Epithelial cell of esophagus (primary cell): ENCODE measurements at regions not wholly inside any gene's neighbourhood (a gene's known extent, or its start where the extent isn't known, plus 50 kb on each side); places are given as distances from the start of the nearest gene placed in this dataset.
A peak's percentile ranks its signal among the peaks of the same experiment; 100 is the strongest.

Experiments
- DNase-seq: peaks from one replicate; pipeline ENCODE4 v3.0.0; 2010; ENCODE audit warnings: low read depth
- H3K4me3 ChIP-seq: 2 replicates; pipeline ENCODE4 v1.5.1; 2011; ENCODE audit warnings: mild to moderate bottlenecking, low read length, control low read depth
- TF ChIP-seq, protein P1 (sequence below): IDR thresholded peaks from 2 replicates; pipeline ENCODE4 v1.5.1; 2011; ENCODE audit warnings: low read depth, mild to moderate bottlenecking, low read length, control low read depth, inconsistent platforms; ENCODE audit not compliant: insufficient read depth; ENCODE audit errors: missing control alignments

DNA sequence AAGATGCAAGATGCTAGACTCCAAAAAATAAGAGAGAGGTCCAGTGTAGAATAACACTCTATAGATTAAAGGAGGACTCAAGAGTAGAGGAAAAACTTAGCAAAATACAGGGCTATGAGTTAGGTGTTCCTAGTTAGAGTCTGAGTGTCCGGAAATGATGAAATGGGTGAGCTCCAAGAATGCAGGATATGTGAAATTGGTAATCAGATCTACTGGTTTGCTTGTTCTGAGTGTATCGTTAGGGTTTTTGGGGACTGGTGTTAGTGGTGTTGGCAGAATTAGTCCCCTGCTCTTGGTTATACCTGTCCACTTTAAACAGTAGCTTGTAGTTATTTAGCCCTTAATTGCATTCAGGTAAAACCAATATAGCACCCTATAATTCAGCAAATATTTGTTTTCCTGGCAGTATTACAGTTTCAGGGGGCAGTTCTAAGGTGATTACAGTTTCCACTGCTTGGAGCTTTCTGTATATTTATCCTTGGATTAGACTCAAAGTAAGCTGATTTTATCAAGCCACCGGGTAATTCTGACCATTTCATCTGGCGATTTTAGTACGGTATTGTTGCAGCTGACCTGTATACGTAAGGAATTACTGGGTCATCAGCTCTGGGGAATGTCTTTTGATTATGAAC is 332.7 kb downstream of the CHRM3 start:
- no peak for DNase-seq
- TF ChIP-seq, protein P1, sequence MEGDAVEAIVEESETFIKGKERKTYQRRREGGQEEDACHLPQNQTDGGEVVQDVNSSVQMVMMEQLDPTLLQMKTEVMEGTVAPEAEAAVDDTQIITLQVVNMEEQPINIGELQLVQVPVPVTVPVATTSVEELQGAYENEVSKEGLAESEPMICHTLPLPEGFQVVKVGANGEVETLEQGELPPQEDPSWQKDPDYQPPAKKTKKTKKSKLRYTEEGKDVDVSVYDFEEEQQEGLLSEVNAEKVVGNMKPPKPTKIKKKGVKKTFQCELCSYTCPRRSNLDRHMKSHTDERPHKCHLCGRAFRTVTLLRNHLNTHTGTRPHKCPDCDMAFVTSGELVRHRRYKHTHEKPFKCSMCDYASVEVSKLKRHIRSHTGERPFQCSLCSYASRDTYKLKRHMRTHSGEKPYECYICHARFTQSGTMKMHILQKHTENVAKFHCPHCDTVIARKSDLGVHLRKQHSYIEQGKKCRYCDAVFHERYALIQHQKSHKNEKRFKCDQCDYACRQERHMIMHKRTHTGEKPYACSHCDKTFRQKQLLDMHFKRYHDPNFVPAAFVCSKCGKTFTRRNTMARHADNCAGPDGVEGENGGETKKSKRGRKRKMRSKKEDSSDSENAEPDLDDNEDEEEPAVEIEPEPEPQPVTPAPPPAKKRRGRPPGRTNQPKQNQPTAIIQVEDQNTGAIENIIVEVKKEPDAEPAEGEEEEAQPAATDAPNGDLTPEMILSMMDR = no peak
- H3K4me3 ChIP-seq = no peak overlapping the region

- no peak overlapping the region for H3K4me3 ChIP-seq
- no peak for DNase-seq
- TF ChIP-seq, protein P1 = no peak
These were observed 333.4 kb downstream of the CHRM3 start for GRCh38 chr1:239719642-239720258.

GRCh38 chr1:239722035-239722434 is 335.7 kb downstream of the CHRM3 start:
- H3K4me3 ChIP-seq = no peak overlapping the region
- DNase-seq = peak; percentile 68
- TF ChIP-seq, protein P1 = no peak

GRCh38 chr1:239723776-239724367 is 337.5 kb downstream of the CHRM3 start:
- TF ChIP-seq, protein P1 = no peak
- no peak for DNase-seq
- no peak overlapping the region for H3K4me3 ChIP-seq

GRCh38 chr1:239725371-239725770 is 339.0 kb downstream of the CHRM3 start:
- no peak overlapping the region for H3K4me3 ChIP-seq
- no peak for DNase-seq
- TF ChIP-seq, protein P1 = no peak

DNA sequence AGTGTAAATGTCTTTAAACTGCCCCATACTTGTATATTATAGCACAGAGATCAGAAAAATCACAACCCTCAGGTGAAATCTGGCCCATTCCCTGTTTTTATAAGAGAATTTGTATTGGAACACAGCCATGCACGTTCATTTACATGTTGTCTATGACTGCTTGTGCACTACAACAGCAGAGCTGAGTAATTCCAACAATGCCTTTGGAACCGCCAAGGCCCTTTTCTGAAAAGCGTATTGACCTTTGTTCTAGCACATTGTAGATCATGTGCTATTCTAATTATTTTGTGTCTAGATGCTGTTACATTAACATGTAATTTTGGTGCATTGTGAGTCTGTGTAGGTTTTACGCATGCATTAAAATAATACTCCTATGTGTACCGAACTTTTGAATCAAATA is 339.6 kb downstream of the CHRM3 start:
- H3K4me3 ChIP-seq = no peak overlapping the region
- no peak for DNase-seq
- TF ChIP-seq, protein P1 = no peak
